H1 (cell line): ENCODE measurements at regions not wholly inside any gene's neighbourhood (a gene's known extent, or its start where the extent isn't known, plus 50 kb on each side); places are given as distances from the start of the nearest gene placed in this dataset.

Experiments
- CTCF ChIA-PET: fragments of 300-600 bp; sonication (Branson Sonifier 250); formaldehyde crosslinking; loops from one replicate; lab custom pipeline; 2021; ENCODE audit not compliant: partially characterized antibody; lab: Charles Lee
- POLR2A ChIA-PET: fragments of 300-600 bp; sonication (Branson Sonifier 250); formaldehyde crosslinking; loops from one replicate; lab custom pipeline; 2021; ENCODE audit warnings: inconsistent platforms; ENCODE audit not compliant: partially characterized antibody; lab: Charles Lee
- DNase-seq, 2 experiments: peaks; one replicate each; pipeline versions ENCODE4 v3.0.0 to v3.0.0-alpha.2; 2010 to 2022; ENCODE audit warnings: low spot score in 2 of 2, low read depth in 1 of 2, mixed read lengths in 1 of 2
- FAIRE-seq: peaks from 2 replicates; lab custom pipeline; 2011; peaks lifted over from hg19 to GRCh38; lab: Jason Lieb, UNC
- H2AFZ ChIP-seq: 2 replicates; pipeline ENCODE4 v1.8.1; 2012; ENCODE audit warnings: low read length, inconsistent platforms
- H2AK5ac ChIP-seq: 2 replicates; pipeline ENCODE4 v1.6.1; 2013; ENCODE audit warnings: low read depth, low read length
- H2BK120ac ChIP-seq: replicated peaks from 2 replicates; pipeline ENCODE3; 2013; ENCODE audit warnings: low read depth, low read length, inconsistent platforms
- H2BK12ac ChIP-seq: 2 replicates; pipeline ENCODE4 v1.6.1; 2013; ENCODE audit warnings: low read depth, low read length
- H2BK15ac ChIP-seq: 2 replicates; pipeline ENCODE4 v1.6.1; 2013; ENCODE audit warnings: low read length
- H2BK20ac ChIP-seq: 2 replicates; pipeline ENCODE4 v1.6.1; 2013; ENCODE audit warnings: low read length
- H2BK5ac ChIP-seq: 2 replicates; pipeline ENCODE4 v1.6.1; 2013; ENCODE audit warnings: low read depth, low read length
- H3K14ac ChIP-seq: 2 replicates; pipeline ENCODE4 v1.6.1; 2013; ENCODE audit warnings: inconsistent platforms; ENCODE audit not compliant: insufficient read length
- H3K18ac ChIP-seq: 2 replicates; pipeline ENCODE4 v1.6.1; 2013; ENCODE audit warnings: low read length; ENCODE audit errors: extremely low read depth
- H3K23ac ChIP-seq: 2 replicates; pipeline ENCODE4 v1.6.1; 2013; ENCODE audit warnings: inconsistent platforms; ENCODE audit not compliant: insufficient read length
- H3K23me2 ChIP-seq: 2 replicates; pipeline ENCODE4 v1.6.1; 2013; ENCODE audit warnings: low read depth, low read length
- H3K27ac ChIP-seq: 2 replicates; pipeline ENCODE4 v1.6.1; 2011; ENCODE audit warnings: low read depth, low read length, inconsistent platforms
- H3K27me3 ChIP-seq, 4 experiments: replicated peaks in 1 of 4; 1 replicate in 1 of 4; 2 replicates in 3 of 4; pipeline versions ENCODE4 v1.6.1 to v1.8.1; 2011 to 2013; ENCODE audit warnings: low read length in 3 of 4, mild to moderate bottlenecking in 3 of 4, inconsistent platforms in 2 of 4, mixed read lengths in 2 of 4, moderate library complexity in 1 of 4; ENCODE audit not compliant: control insufficient read depth in 3 of 4, insufficient read depth in 3 of 4; ENCODE audit errors: extremely low read depth in 1 of 4
- H3K36me3 ChIP-seq, 4 experiments: 2 replicates each; pipeline versions ENCODE4 v1.6.1 to v1.8.1; 2011 to 2013; ENCODE audit warnings: mild to moderate bottlenecking in 4 of 4, low read length in 3 of 4, moderate library complexity in 2 of 4, control low read depth in 1 of 4, inconsistent platforms in 1 of 4; ENCODE audit not compliant: insufficient read depth in 4 of 4, control insufficient read depth in 2 of 4
- H3K4ac ChIP-seq: replicated peaks from 2 replicates; pipeline ENCODE3; 2013; ENCODE audit warnings: low read length, low read depth, mixed read lengths, inconsistent platforms; ENCODE audit not compliant: insufficient read length
- H3K4me1 ChIP-seq, 4 experiments: replicated peaks in 1 of 4; 1 replicate in 1 of 4; 2 replicates in 3 of 4; pipeline versions ENCODE4 v1.6.1 to v1.8.1; 2011 to 2013; ENCODE audit warnings: low read length in 3 of 4, inconsistent platforms in 2 of 4, mixed read lengths in 1 of 4; ENCODE audit not compliant: insufficient read depth in 4 of 4, control insufficient read depth in 3 of 4
- H3K4me2 ChIP-seq, 2 experiments: 2 replicates each; pipeline versions ENCODE4 v1.6.1 to v1.8.1; 2011 to 2013; ENCODE audit warnings: low read depth in 2 of 2, low read length in 2 of 2, control low read depth in 1 of 2, inconsistent platforms in 1 of 2, mild to moderate bottlenecking in 1 of 2; ENCODE audit not compliant: insufficient read depth in 1 of 2
- H3K4me3 ChIP-seq, 4 experiments: fragments of 200-600, 300-600 bp in 1 of 4; sonication (generic), shearing (Covaris generic), sonication (Bioruptor Twin) in 1 of 4; 2 replicates each; pipeline versions ENCODE4 v1.5.1 to v1.8.1; 2011 to 2016; ENCODE audit warnings: low read length in 4 of 4, low read depth in 3 of 4, control low read depth in 2 of 4, inconsistent platforms in 2 of 4, mild to moderate bottlenecking in 2 of 4, mixed read lengths in 1 of 4, moderate library complexity in 1 of 4; ENCODE audit not compliant: insufficient read depth in 2 of 4; ENCODE audit errors: extremely low read depth in 1 of 4
- H3K56ac ChIP-seq: replicated peaks from 2 replicates; pipeline ENCODE3; 2013; ENCODE audit warnings: low read depth, mild to moderate bottlenecking, mixed read lengths, low read length, inconsistent platforms; ENCODE audit not compliant: insufficient read length
- H3K79me1 ChIP-seq: 2 replicates; pipeline ENCODE4 v1.6.1; 2013; ENCODE audit warnings: low read depth, low read length, control low read depth
- H3K79me2 ChIP-seq, 2 experiments: 2 replicates each; pipeline versions ENCODE4 v1.6.1 to v1.8.1; 2012 to 2013; ENCODE audit warnings: low read length in 2 of 2, mild to moderate bottlenecking in 2 of 2, inconsistent platforms in 1 of 2; ENCODE audit not compliant: insufficient read depth in 2 of 2, control insufficient read depth in 1 of 2
- H3K9ac ChIP-seq, 4 experiments: replicated peaks in 1 of 4; 1 replicate in 1 of 4; 2 replicates in 3 of 4; pipeline versions ENCODE4 v1.6.1 to v1.8.1; 2011 to 2013; ENCODE audit warnings: low read depth in 3 of 4, low read length in 3 of 4, control low read depth in 2 of 4, mild to moderate bottlenecking in 2 of 4, moderate library complexity in 2 of 4, inconsistent platforms in 1 of 4; ENCODE audit errors: extremely low read depth in 1 of 4
- H3K9me3 ChIP-seq, 2 experiments: 2 replicates each; pipeline versions ENCODE4 v1.6.1 to v1.8.1; 2012 to 2013; ENCODE audit warnings: mild to moderate bottlenecking in 2 of 2, moderate library complexity in 2 of 2, control low read depth in 1 of 2, inconsistent platforms in 1 of 2, low read depth in 1 of 2, low read length in 1 of 2, mixed read lengths in 1 of 2; ENCODE audit not compliant: insufficient read depth in 2 of 2
- H4K20me1 ChIP-seq, 2 experiments: replicated peaks in 1 of 2; 2 replicates each; pipeline versions ENCODE3 to v1.8.1; 2011 to 2013; ENCODE audit warnings: inconsistent platforms in 2 of 2, low read length in 2 of 2, mild to moderate bottlenecking in 1 of 2; ENCODE audit not compliant: insufficient read depth in 2 of 2, control insufficient read depth in 1 of 2
- H4K5ac ChIP-seq: 2 replicates; pipeline ENCODE4 v1.6.1; 2013; ENCODE audit warnings: low read length, low read depth, mixed read lengths, inconsistent platforms; ENCODE audit not compliant: insufficient read length
- H4K8ac ChIP-seq: 2 replicates; pipeline ENCODE4 v1.8.0; 2013; ENCODE audit warnings: mild to moderate bottlenecking, moderate library complexity, low read length, inconsistent platforms; ENCODE audit not compliant: insufficient read depth; ENCODE audit errors: extremely low read depth
- H4K91ac ChIP-seq: replicated peaks from 2 replicates; pipeline ENCODE3; 2013; ENCODE audit warnings: low read length, mixed read lengths, inconsistent platforms; ENCODE audit not compliant: insufficient read length
- CTCF ChIP-seq, 3 experiments: IDR thresholded peaks; 1 replicate in 2 of 3; 2 replicates in 1 of 3; pipeline versions ENCODE4 v1.5.1 to v1.6.1; 2011; ENCODE audit warnings: low read length in 3 of 3, mild to moderate bottlenecking in 3 of 3, inconsistent platforms in 2 of 3, low read depth in 1 of 3, moderate library complexity in 1 of 3; ENCODE audit not compliant: insufficient read depth in 1 of 3; ENCODE audit errors: control extremely low read depth in 1 of 3
- EGR1 ChIP-seq: IDR thresholded peaks from 2 replicates; pipeline ENCODE4 v1.6.1; 2011; ENCODE audit warnings: low read depth, low read length, borderline replicate concordance
- HDAC2 ChIP-seq, 2 experiments: fragments of 300-600 bp in 1 of 2; sonication (generic) in 1 of 2; IDR thresholded peaks; 2 replicates each; pipeline ENCODE4 v1.6.1; 2011 to 2012; ENCODE audit warnings: low read depth in 2 of 2, low read length in 2 of 2, mild to moderate bottlenecking in 2 of 2, moderate library complexity in 2 of 2, borderline replicate concordance in 1 of 2, inconsistent platforms in 1 of 2
- JUN ChIP-seq: IDR thresholded peaks from 2 replicates; pipeline ENCODE4 v1.6.1; 2011; ENCODE audit warnings: low read depth, mild to moderate bottlenecking, improper control_type of control experiment, low read length
- KDM5A ChIP-seq: fragments of 200-600 bp; IDR thresholded peaks from 2 replicates; pipeline ENCODE4 v1.7.1; 2012; ENCODE audit warnings: mild to moderate bottlenecking, low read length, inconsistent platforms, mixed read lengths
- POU5F1 ChIP-seq: IDR thresholded peaks from 2 replicates; pipeline ENCODE4 v1.6.1; 2011; ENCODE audit warnings: low read depth, mild to moderate bottlenecking, low read length, moderate library complexity
- RXRA ChIP-seq: IDR thresholded peaks from 2 replicates; pipeline ENCODE4 v1.6.1; 2011; ENCODE audit warnings: low read depth, mild to moderate bottlenecking, low read length, moderate library complexity; ENCODE audit not compliant: insufficient read depth
- SP1 ChIP-seq: IDR thresholded peaks from 2 replicates; pipeline ENCODE4 v1.6.1; 2011; ENCODE audit warnings: low read depth, low read length
- SP2 ChIP-seq: IDR thresholded peaks from 2 replicates; pipeline ENCODE4 v1.6.1; 2012; ENCODE audit warnings: mild to moderate bottlenecking, low read length, inconsistent platforms
- WGBS, 2 experiments: shearing (Covaris generic) in 1 of 2; methylation state at CpG; one replicate each; pipeline versions ENCODE4 v1.1.6 to v1.1.7; 2013 to 2015; ENCODE audit warnings: low lambda C conversion rate in 2 of 2, mixed read lengths in 2 of 2, inconsistent platforms in 1 of 2, low coverage in 1 of 2, missing lambda C conversion rate in 1 of 2; ENCODE audit not compliant: insufficient replicate concordance in 2 of 2, insufficient coverage in 1 of 2, insufficient read length in 1 of 2; ENCODE audit errors: extremely low coverage in 1 of 2, missing lambda C conversion rate in 1 of 2; 5-methylcytosine and 5-hydroxymethylcytosine counted together
- TF ChIP-seq, protein P1 (sequence below): IDR thresholded peaks from 2 replicates; pipeline ENCODE4 v1.6.1; 2012; ENCODE audit warnings: inconsistent platforms

GRCh38 chr12:25840678-25841465 is 117.6 kb upstream of the RASSF8 start:
- H3K4ac ChIP-seq = no peak overlapping the region
- H3K18ac ChIP-seq = no peak overlapping the region
- FAIRE-seq = no peak
- H3K79me1 ChIP-seq = no peaks in the 10 kb centered on the region
- H2BK12ac ChIP-seq = no peak overlapping the region
- no peak overlapping the region for H3K27ac ChIP-seq
- no peak overlapping the region for H2AFZ ChIP-seq
- no peaks in the 10 kb centered on the region for H3K4me1 ChIP-seq
- no peak overlapping the region for H4K5ac ChIP-seq
- H2AK5ac ChIP-seq = no peak overlapping the region
- H3K9ac ChIP-seq = no peak overlapping the region
- H4K91ac ChIP-seq = no peak overlapping the region
- no peaks in the 10 kb centered on the region for H3K79me2 ChIP-seq
- H2BK20ac ChIP-seq = no peak overlapping the region
- H3K4me3 ChIP-seq = no peak overlapping the region
- H3K4me2 ChIP-seq = no peak overlapping the region
- H2BK15ac ChIP-seq = no peak overlapping the region
- DNase-seq = no peak
- H4K20me1 ChIP-seq = no peaks in the 10 kb centered on the region
- no peak overlapping the region for H3K14ac ChIP-seq
- no peak overlapping the region for H2BK120ac ChIP-seq
- no peaks in the 10 kb centered on the region for H3K23me2 ChIP-seq
- H2BK5ac ChIP-seq = no peak overlapping the region
- WGBS, 2 experiments = 91% methylated on average over 10 of the region's 10 CpGs; no CpG with 5 or more reads in 1 of the 2 experiments
- H4K8ac ChIP-seq = no peak overlapping the region
- no peaks in the 10 kb centered on the region for H3K36me3 ChIP-seq
- CTCF ChIA-PET = interaction anchor here (0.6 to 2.4 kb wide), 6 partner anchors 7 to 251 kb away, joined by 3 to 8 read pairs (median 4); no protein-coding TSS in a partner anchor
- H3K9me3 ChIP-seq = no peaks in the 10 kb centered on the region
- no peak overlapping the region for H3K56ac ChIP-seq
- no peak overlapping the region for H3K23ac ChIP-seq
- no peaks in the 10 kb centered on the region for H3K27me3 ChIP-seq
- POLR2A ChIA-PET = interaction anchor here (1.2 kb wide), 1 partner anchor 47 kb away, joined by 3 read pairs; no protein-coding TSS in a partner anchor
- TF ChIP-seq CTCF (IDR thresholded peaks at IDR 0.05; ENCODE audit: control extremely low read depth in 1 of 3, insufficient read depth in 1 of 3, low read depth in 1 of 3, low read length in 3 of 3) (no peak), SP2 (no peak), EGR1 (no peak), SP1 (no peak), POU5F1 (no peak), RXRA (no peak), KDM5A (no peak), JUN (no peak), HDAC2 (IDR thresholded peaks at IDR 0.05; ENCODE audit: borderline replicate concordance in 1 of 2, low read depth in 2 of 2, low read length in 2 of 2) (no peak)
- TF ChIP-seq, protein P1, sequence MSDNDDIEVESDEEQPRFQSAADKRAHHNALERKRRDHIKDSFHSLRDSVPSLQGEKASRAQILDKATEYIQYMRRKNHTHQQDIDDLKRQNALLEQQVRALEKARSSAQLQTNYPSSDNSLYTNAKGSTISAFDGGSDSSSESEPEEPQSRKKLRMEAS = no peak
